ENCODE measurements at regions not wholly inside any gene's neighbourhood (a gene's known extent, or its start where the extent isn't known, plus 50 kb on each side); places are given as distances from the start of the nearest gene placed in this dataset.

DNA sequence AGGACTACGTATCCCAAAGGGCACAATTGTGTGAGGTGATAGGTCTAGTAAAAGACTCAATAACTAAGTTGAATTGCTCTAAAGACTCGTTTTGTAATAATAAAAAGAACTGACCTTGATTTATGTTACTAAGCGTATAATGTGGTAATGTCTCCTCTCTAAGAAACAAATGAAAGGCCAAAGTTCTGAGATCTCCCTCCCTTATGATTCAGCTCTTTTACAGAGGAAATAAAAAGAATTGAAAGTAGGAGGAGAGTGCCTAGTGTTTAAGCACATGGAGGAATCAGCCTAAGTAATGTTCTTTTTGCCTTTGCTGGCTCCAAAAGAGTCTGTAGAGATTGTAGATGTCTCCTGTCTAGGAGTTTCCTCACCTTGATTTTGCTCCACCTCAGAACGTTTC, 98.0 kb downstream of the ARL4A start:
- DNase-seq = no peak

GRCh38 chr7:12786494-12786893, 99.1 kb downstream of the ARL4A start:
- no peak for DNase-seq

GRCh38 chr7:12788171-12788570, 100.7 kb downstream of the ARL4A start:
- no peak for DNase-seq

- DNase-seq = no peak
Measured at GRCh38 chr7:12788591-12788990, 101.2 kb downstream of the ARL4A start.

- DNase-seq = no peak
Measured at GRCh38 chr7:12794722-12795302, 107.4 kb downstream of the ARL4A start.

- no peak for DNase-seq
Measured at GRCh38 chr7:12796397-12797127, 109.1 kb downstream of the ARL4A start.

GRCh38 chr7:12800486-12800885, 113.1 kb downstream of the ARL4A start:
- DNase-seq = no peak

DNA sequence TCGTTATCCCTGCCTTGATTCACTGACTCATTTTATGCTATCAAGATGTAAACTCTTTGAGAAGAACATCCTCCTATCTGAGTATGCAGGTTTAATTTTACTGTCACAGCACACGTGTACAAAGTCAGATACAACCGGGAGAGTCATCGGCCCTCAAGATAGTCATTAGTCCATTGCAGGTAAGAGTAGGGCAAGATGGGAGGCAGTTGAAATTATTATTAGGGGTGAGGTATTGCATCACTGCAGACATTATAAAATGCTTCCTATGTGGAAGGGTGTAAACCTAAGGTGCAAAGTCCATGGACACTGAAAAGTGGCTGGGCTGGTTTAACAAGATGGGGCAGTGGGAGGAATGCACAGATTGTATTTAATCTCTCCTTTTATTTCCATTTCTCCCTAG, 113.7 kb downstream of the ARL4A start:
- no peak for DNase-seq

GRCh38 chr7:12802070-12802469, 114.6 kb downstream of the ARL4A start:
- no peak for DNase-seq

GRCh38 chr7:12803542-12803941, 116.1 kb downstream of the ARL4A start:
- no peak for DNase-seq

GRCh38 chr7:12805518-12805928, 118.1 kb downstream of the ARL4A start:
- DNase-seq = no peak

GRCh38 chr7:12805957-12806356, 118.5 kb downstream of the ARL4A start:
- DNase-seq = no peak

- no peak for DNase-seq
Measured at GRCh38 chr7:12809476-12809875, 122.0 kb downstream of the ARL4A start.

GRCh38 chr7:12812111-12812510, 124.7 kb downstream of the ARL4A start:
- no peak for DNase-seq

GRCh38 chr7:12814107-12814506, 126.7 kb downstream of the ARL4A start:
- DNase-seq = no peak

- DNase-seq = no peak
Measured at GRCh38 chr7:12814828-12815227, 127.4 kb downstream of the ARL4A start.

- no peak for DNase-seq
Measured at GRCh38 chr7:12815426-12815825, 128.0 kb downstream of the ARL4A start.

DNA sequence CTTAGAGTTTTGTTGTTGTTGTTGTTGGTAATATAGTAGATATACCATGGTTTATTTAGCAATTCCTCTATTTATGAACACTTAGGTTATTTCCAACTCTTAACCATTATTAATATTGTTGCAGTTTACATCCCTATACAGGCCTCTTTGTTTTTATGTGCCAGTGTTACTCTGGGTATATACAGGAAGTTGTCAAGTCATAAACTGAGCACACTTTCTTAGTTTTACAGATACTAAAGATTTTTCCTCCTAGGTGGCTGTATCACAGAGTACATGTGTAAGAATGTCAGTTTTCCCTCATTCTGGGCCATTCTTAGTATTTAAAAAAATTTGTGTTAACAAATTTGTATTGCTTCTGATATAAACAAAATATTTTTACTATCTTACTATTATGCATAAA, 128.4 kb downstream of the ARL4A start:
- no peak for DNase-seq

DNA sequence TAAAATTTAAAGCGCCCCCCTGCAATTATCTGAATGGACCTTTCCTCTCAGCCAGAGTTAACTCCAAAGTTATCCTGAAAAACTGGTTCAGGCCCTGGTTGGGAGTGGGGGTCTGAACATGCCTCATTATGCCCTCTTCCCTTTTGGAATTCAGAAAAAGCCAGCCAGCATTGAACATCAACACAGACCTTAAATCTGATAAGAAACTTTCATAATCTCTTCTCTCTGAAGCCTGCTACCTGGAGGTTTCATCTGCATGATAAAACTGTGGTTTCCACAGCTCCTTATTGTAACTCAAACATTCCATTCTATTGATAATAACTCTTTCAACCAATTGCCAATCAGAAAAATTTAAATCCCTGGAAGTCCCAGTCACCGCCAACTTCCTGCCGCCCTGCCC, 133.3 kb downstream of the ARL4A start:
- DNase-seq = no peak

DNA sequence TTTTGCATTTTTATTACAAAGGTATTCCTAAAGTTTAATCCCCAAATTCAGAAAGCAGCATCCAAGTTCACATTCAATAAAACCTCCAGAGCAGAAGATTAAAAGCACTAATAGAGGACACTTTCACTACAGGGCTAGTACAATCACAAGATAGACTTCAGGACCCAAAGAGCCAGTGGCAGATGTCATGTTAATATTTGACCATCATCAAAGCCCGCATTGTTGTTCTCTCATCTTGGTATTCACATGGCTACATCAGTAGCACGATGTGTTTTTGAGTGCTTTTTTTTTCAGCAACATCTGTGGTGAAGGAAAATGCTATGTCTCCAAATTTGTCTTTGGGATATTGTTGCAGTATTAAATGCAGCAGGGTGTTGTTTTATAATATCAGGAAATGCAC, 134.3 kb downstream of the ARL4A start:
- no peak for DNase-seq

DNA sequence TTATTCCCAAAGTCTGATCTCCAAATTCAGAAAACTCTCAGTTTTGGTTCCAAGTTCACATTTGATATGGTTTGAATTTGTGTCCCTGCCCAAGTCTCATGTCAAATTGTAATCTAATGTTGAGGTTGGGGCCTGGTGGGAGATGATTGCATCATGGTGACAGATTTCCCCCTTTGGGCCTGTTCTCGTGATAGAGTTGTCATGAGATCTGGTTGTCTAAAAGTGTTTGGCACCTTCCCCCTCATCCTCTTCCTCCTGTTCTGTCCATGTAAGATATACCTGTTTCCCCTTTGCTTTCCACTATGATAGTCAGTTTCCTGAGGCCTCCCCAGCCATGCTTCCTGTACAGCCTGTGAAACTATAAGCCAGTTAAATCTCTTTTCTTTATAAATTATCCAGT, 138.6 kb downstream of the ARL4A start:
- DNase-seq = no peak

DNA sequence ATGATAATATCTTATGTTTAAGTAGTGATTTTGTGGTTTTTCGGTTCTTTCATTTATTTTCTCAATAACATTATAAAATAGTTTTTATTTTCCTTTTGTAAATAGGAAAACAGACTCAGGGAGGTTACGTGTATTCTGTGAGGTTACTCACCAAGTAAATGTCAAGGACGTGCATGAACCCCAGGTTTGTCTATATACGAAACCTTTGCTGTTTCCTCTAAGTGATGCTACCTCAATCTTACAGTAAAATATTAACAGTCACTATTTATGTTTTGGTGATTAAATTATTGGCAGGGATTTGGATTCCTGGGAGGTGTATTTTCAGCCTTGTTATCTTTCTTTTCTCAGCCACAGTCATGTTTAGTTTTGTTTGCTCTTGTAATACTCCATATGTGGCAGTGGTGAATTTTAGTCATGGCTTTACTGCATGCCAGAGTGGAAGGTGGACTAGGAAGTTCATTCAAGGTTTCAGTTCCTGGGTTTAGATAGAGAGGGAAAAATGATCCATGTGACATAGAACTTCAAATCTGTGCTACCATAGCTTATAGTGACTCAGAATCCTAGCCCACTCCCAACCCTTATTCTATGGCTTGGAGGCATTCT, 139.9 kb downstream of the ARL4A start:
- DNase-seq = no peak

DNA sequence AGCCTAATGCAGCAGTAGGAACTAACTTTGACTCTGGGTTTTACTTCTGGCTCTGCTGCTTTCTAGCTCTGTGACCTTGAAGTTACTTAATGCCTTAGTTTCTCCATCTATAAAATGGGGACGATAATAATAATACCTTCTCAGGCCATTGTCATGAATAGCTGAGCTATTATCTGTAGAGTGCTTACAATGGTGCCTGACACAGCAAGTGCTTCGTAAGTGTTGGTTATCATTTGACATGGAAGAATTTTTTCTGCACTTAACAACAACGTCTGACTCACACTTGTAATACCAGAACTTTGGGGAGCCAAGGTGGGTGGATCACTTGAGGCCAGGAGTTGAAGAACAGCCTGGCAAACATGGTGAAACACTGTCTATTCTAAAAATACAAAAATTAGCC, 140.5 kb downstream of the ARL4A start:
- no peak for DNase-seq

GRCh38 chr7:12831024-12831423, 143.6 kb downstream of the ARL4A start:
- DNase-seq = no peak

DNA sequence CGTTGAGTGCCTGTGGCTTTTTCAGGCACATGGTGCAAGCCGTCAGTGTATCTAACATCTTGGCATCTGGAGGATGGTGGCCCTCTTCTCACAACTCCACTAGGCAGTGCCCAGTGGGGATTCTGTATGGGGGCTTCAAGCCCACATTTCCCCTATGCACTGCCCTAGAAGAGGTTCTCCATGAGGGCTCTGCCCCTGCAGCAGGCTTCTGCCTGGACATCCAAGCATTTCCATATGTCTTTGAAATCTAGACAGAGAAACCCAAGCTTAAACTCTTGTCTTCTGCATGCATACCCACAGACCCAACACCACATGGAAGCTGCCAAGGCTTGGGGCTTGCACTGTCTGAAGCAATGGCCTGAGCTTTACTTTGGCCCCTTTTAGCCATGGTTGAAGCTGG, 146.4 kb downstream of the ARL4A start:
- DNase-seq = no peak

Data from SIG-M5 (cell line).